Umbilical cord (tissue), 1 donor: ENCODE measurements at regions not wholly inside any gene's neighbourhood (a gene's known extent, or its start where the extent isn't known, plus 50 kb on each side); places are given as distances from the start of the nearest gene placed in this dataset.
"Not testable (repeated sequence)": the region's sequence is repeated elsewhere in the genome, so short reads cannot be mapped to it uniquely, and the experiment has no call there.

ENCODE experiments used
- DNase-seq: peaks from one replicate; pipeline ENCODE4 v3.0.0-alpha.2; 2015; ENCODE audit warnings: low spot score

DNA sequence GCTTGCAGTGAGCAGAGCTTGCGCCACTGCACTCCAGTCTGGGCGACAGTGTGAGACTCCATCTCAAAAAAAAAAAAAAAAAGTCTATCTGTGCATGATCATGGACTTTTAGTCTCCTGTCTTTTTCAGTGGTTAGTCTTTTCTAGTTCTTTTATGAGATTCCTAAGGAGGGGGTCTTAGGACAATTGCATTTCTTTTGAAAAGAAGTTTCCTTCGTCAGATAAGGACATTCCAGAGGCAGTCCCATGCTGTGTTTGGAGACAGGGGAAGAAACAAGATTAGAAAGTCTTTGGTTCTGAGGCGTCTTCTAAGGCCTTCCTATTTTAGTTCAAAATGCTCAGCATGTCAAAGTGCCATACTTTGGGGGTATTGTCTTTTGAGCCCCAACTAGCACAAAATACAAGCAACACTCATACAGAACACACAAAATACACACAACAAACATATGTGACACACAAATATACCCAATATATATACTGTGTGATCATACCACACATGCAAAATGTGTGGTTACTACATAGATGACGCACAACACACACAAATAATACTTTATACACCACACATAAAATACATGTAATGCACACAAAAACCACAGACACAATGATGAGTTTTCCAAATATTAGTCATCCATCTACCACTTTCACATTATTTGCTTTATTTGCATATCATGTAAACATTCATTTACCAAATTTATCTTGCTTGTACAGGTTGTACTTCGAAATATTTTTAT lies 394.5 kb downstream of the SPATA31D1 start:
- DNase-seq, result no peak

DNA sequence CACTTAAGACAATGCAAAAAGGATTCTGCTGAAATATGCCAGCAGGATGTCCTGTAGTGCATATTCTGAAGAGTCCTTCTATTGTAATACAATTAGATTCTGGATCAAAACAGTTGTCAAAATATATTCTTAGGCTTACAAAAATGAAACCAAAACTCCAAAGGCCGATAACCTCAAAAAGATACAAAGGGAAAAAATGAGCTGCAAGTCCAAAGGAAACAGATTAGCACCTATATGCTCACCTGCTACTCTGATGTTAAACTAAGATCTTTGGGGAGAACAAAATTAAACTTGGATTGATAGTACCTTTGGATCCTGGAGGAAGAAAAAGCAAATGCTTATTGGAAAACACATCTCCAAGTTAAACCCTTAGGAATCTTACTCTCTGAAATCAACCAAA lies 397.1 kb downstream of the SPATA31D1 start:
- no peak for DNase-seq

DNA sequence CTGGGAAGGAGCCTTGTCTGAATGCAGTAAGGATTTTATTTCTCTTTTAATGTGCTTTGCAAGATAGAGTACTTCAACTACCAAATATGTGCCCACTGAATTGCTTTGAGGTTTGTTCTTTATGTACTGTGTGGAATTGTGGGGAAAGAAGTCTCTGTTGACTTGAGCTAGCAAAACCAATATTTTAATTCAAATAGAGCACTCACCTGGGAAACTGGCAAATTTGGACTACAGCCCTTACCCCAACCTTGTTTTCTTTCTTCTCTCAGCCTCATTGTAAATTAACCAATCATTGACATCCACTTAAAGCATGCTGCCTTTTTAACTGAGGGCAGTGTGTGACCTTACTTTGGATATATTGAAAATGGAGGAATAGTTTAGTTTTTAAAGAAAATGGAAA lies 409.0 kb downstream of the SPATA31D1 start:
- no peak for DNase-seq

DNA sequence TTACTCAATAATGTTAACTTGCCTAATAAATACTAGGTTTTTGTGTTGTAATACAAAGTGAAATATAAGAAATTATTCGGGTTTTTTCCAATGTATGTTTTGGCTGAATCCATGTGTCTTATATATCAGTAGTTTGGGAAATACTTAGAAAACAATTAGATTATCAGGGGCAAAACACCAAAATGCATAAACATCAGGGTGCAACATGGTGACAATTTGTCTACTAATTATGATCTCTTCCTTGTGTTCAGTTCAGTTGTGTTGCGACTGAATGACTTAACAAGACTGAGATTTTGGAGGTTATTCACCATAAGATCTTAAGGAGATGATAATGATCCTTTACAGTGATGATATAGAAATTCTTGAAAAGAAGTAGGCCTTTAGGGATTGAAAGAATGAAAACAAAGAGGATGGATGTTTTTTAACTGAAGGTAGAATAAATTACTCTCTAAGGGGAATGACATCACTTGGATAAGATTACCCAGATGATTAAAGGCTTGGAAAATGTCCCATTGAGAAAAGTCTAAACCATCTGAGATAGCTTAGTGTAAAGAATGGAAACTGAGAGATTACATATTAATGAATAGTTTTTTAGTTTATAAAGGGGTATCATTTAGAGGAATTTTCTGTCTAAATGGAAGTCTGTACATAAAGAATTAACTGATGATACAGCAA lies 415.8 kb downstream of the SPATA31D1 start:
- no peak for DNase-seq

DNA sequence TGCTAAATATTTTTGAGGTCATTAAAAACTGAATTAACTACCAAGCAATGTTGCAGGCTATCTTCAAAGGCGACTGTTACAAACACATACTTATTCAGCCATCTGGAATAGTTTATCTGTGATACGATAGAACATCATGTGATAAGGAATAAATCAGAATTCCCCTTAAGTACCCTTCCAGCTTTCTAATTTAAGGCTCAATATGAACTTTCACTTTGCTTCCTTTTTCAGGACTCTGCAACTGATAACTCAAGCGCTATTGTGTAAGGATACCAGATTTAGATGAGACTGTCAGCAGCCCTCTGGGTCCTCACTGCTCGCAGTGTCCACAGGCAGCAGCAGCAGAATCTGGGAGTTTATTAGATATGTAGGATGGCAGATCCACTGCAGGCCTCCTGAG lies 416.3 kb downstream of the SPATA31D1 start:
- DNase-seq, result peak; percentile 91

DNA sequence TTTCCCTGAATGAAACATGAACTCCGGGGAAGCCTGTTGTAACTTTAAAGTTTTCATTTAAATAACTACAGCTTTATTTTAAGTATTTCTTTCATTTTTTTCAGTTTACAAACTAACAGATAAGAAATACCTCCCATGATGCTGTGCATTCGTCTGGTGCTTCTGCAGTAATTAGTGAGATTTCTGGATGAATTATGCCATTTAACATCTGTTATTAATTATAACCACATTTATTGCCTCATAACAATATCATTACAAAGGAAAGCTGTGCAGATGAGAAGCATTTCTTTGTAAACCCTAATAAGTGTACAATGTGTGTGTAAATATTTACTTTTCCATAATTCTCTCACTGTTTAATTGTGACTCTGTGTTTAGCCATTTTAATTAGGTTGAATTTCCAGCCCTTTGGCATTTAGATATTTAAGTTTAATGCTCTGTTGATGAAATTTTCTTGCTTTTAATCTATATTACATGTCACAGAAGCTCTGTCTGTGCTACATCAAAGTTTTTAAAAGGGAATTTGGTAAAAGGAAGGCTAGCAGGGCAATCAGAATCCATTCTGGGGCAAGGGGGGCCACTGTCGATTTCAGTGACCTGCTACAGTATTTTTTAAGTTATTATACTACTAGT lies 418.0 kb downstream of the SPATA31D1 start:
- DNase-seq, result no peak

DNA sequence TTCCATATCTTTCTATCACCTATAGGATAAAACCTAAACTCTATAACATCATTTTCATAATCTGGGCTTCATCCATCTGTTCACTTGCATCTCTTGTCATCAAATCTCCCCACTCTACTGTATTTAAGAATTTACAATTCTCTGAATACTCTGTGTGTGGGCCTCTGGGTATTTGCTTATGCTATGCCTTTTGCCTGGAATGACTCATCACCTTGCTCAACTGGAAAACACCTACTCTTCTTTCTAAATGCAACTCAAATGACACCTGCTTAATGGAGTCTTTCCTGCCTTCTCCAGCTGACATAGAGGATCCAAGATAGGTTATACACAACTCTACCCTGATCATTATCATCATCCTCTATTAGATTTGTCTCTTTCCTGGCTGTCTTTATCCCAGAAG lies 421.7 kb downstream of the SPATA31D1 start:
- DNase-seq, result peak; percentile 19

DNA sequence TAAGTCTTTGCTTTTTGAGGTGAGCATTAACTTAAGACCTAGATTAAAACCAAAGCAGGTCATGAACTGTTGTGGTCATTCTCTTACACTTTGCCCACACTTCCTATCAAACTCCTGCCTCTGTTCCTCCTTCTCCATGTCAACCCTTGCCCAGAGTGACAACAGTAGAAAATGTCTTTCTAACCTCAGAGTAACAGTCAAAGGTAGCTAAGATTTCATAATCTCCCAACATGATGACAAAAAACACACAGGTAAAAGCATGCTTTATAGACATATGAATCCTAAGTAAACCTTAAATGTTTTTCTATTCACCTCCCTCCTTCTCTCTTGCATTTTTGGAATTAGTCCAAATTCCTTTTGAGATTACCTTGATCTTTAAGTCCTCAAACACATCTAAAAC lies 422.3 kb downstream of the SPATA31D1 start:
- DNase-seq, result peak; percentile 44

DNA sequence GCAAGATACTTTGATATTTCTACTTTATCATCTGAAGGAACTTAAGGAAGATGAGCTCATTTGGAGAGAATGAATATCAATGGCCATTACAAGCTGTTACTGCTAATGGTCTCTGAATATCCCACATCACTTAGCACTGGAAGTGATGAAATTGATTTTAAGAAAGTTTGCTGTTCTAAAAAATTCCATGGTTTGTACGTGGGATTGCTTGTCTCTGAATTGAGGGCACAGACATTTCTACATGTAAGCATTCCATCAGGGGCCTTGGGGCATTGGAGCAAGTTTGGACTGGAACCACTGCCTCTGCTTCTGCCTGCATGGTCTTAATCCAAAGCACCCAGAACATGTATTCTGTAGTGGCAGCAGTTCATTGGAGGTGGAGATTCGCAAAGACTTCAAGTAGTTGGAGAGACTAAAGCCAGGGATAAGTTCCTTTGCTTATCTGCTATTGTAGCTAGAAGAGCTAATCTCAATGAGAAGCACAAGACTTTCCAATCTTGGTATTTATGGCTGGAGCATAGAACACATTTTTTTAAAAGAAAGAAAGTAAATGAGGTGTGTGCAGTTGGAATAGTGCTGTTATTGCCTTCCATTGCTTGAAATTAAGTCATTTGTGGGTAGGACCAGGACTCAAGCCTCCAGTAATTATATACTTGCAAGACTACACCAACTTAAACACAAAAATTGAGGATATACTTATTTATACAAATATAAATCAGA lies 424.2 kb downstream of the SPATA31D1 start:
- DNase-seq, result peak; percentile 40

DNA sequence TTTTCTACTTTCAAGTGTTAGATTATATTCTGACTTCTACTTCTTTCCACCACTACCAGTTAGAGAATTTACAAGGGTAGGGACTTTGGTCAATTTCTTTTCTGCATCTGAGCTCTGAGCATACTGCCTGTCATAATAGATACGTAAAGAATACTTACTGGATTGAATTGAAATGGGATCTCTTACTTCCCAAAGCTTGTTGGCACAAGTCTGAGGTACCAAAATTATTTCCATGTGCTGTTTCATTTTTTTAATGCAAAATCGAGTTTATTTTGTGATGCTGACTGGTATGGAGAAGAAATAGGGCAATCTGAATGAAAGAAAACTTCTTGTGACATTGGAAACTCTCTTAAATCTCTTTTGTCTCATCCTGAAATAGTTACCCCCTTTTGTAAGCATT lies 428.9 kb downstream of the SPATA31D1 start:
- no peak for DNase-seq

DNA sequence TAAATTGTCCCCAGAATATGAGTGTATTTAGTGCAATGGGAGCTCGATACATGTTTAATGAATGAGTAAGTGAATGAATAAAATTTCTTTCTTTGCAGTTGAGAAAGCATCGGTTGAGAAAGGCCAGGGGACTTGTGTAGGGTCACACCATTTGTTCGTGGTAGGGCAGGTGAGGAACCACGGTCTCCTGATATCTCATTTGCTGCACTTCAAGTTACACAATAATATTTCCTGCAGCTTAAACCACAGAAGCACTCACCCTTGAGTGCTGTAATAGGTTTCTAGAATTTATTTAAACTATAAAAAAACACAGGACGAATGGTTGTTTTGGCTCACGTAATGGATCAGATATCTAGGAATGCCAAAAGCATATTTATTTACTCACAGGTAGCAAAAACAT lies 429.8 kb downstream of the SPATA31D1 start:
- no peak for DNase-seq

DNA sequence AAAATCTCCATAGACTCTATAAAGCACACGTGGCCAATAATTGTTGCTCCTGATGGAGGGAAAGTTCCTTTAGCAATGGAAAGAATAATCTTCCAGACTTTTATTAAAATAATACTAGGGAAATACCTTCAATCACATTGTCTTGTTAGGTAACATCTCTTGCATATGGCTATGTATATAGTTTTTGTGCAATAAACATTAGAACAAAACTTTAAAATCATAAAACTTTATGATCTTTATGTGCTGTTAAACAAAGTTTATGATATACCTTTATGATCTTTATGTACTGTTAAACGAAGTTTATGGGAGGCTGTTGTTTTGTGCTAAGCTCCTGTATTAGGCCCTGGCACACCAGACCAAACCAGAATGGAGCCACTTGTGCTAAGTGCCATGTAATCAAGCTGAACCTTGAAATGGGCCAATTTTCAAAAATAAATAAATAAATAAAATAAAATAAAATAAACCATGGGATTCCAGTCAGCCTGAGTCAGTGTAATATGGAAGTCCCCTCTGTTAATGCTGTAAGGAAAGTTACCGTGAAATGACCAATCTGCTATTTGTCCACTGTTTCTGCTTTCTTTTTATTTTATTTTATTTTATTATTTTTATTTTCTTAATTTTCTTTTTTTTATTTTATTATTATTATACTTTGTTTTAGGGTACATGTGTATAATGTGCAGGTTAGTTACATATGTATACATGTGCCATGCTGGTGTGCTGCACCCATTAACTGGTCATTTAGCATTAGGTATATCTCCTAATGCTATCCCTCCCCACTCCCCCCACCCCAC lies 431.3 kb downstream of the SPATA31D1 start:
- no peak for DNase-seq

DNA sequence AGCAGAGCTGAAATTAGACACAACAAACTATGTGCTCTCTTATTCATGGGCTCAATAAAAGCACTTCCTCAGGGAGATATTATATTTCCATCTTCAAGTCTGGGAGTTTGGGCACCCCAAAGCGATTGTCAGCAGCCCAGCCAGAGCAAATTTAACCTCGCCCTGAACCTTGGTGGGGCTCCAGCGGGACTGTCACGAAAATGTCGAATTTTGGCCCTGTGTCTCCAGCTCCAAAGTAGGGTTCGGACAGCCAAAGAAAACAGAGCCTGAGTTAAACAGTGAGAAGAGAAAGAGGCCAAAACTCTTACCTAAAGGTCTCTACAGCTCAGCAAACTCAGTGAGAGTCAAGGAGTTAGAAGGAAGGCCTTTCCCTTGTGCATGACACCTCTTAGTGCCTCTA lies 432.9 kb downstream of the SPATA31D1 start:
- DNase-seq, result no peak

DNA sequence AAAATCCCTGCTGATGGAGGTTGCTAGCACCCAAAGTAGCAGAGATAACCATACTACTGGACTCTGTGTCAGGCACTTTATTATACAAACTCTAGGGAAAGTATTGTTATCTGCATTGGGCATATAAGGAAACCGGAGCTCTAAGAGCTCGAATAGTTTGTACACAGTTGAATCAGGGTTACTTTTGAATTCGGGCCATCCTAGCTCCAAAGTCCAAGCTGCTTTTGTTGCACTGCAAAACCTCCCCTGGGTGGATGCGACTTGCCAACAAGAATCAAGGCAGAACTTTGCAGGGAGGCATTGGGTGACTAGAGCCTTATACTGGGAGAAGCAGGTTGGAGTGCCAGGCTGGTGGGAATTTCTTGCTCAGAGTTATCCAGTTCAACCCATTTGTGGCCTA lies 435.1 kb downstream of the SPATA31D1 start:
- no peak for DNase-seq

DNA sequence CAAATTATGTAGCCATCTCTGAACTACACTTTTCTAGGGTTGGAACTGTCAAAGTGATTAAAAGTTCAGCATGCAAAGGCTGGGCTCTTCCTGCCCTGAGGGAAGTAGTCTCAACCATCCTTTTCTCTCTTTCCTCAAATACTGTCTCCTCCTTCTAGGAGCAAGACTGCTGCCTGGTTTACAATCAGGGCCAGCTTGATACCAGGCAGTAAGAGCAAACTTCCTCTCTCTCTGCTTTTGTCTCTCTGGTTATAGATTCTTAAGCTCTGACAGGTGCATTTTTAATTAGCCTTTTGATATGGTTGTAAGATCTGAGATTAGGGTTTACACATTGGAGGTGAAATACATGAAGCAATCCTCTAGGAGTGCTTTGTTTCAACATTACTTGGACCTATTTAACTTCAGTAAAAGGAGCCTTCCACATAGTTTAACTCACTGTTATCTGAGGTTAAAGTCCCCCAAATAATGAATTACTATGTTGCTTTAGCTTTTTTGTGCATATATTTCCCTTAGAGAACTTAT lies 436.1 kb downstream of the SPATA31D1 start:
- peak; percentile 9 for DNase-seq

DNA sequence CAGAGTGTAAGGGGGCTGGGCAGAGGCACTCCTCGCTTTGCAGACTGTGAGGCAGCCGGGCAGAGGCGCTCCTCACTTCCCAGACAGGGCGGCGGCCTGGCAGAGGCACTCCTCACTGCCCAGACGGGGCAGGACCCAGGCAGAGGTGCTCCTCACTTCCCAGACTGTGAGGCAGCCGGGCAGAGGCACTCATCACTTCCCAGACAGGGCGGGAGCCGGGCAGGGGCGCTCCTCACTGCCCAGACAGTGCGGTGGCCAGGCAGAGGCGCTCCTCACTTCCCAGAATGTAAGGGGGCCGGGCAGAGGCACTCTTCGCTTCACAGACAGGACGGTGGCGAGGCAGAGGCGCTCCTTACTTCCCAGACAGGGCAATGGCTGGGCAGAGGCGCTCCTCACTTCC lies 442.5 kb downstream of the SPATA31D1 start:
- no peak for DNase-seq

DNA sequence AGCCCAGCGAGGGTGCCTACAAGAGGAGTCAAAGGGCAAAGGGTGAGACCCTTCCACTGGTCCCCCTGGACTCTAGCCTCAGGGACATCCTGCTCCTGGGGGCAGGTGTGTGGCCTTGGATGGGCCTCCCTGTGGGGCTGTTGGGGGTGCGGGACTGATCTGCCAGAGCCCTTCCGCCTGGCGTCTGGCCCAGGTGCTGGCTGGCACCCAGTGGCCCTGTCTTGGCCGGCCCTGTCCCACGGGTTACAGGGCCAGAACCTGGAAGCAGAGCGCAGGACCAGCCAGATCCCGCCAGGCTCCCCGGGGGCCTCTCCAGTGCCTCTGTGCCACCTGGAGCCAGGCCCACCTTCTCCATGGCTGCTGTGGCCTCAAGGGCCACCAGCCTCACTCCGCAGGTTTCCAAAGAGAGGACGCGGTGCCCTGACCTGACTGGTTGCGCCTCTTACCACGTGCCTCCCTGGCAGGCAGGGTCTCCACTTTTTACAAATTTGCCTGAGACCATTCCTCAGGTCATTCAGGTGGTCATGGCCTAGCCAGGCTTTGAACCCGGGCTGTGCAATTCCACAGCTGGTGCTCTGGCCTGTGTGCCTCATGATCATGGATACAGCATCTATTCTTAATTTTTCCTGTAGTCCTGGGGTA lies 444.8 kb downstream of the SPATA31D1 start:
- DNase-seq, result not testable (repeated sequence)

DNA sequence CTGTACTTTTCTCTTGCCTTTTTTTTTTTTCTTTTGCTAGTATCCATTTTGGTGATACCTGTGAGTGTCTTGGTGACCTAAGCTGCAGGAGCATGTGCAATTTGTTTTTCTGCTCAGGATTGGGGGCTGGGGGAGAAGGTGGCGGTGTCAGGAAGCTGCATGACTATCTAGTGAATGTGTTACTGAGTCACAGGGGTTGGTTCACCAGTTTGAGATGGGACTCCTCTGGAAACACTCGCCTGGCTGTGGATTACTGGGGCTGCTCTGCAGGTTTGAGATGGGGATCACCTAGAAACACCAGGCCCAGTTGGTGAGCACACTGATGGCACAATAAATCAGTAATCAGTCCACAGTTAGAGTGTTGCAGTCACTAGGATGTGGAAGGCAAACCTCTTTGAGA lies 447.9 kb downstream of the SPATA31D1 start:
- DNase-seq, result no peak

DNA sequence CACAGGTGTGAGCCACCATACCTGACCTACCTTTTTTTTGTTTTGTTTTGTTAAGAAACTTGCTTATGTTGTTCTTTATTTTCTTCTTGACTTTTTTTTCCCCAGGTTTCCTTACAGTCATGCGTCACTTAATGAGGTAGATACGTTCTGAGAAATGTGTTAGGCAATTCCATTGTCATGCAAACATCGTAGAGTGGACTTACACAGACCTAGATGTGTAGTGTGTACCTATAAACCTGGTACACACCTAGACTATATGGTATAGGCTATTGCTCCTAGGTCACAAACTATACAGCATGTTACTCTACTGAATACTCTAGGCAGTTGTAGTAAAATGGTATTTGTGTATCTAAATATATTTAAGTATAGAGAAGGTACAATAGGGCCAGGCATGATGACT lies 448.6 kb downstream of the SPATA31D1 start:
- not testable (repeated sequence) for DNase-seq

DNA sequence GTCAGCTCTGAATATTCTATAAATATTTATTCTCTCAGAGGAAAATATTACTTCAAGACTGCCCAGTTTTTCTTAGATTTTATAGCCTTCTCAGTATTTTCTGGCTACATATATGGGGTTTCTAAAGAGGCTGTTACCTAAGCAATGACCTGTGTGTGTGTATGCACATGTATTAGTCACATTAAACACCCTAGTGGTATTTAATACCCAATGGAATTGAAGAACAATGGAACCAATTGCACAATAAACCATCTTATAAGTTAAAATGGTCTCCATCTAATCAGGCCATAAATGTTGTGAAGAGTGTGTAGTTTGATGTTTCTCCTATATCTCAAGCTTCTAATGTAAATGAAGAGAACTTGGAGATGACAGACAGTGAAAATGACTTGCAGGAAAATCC lies 450.0 kb downstream of the SPATA31D1 start:
- DNase-seq, result no peak

DNA sequence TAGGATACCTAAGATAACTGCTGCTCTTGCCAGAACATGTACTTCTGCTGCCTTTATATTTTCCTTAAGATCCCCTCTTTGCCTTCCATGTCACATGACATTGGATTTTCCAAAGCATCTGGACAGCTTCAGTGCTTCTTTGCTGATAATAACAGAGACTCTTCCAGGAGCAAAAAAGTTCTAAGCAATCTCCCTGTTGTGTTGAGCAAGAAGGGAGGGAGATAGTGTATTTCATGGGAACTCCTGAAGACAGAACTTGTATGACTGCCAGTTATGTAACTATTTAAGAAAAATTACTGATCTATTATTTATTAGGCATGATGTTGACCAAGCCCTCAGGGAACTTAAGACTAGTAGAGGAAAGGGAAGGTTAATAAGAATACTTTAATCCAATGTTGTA lies 454.7 kb downstream of the SPATA31D1 start:
- DNase-seq, result peak; percentile 60
